Suprapubic skin (tissue), 4 donors: ENCODE measurements at regions not wholly inside any gene's neighbourhood (a gene's known extent, or its start where the extent isn't known, plus 50 kb on each side); places are given as distances from the start of the nearest gene placed in this dataset.

ENCODE experiments used
- DNase-seq, 2 donors: peaks; one replicate each; pipeline ENCODE4 v3.0.0-alpha.2; 2019; ENCODE audit warnings: low spot score in 2 of 2
- H3K27ac ChIP-seq: fragments of 200-600 bp; sonication (generic); one replicate; pipeline ENCODE4 v1.5.1; 2019
- H3K27me3 ChIP-seq: fragments of 200-600 bp; sonication (generic); one replicate; pipeline ENCODE4 v1.5.1; 2019
- H3K36me3 ChIP-seq: fragments of 200-600 bp; sonication (generic); one replicate; pipeline ENCODE4 v1.5.1; 2019
- H3K4me1 ChIP-seq: fragments of 200-600 bp; sonication (generic); one replicate; pipeline ENCODE4 v1.5.1; 2019
- H3K4me3 ChIP-seq: fragments of 200-600 bp; sonication (generic); one replicate; pipeline ENCODE4 v1.5.1; 2019; ENCODE audit warnings: mild to moderate bottlenecking
- H3K9me3 ChIP-seq: fragments of 200-600 bp; sonication (generic); one replicate; pipeline ENCODE4 v1.5.1; 2019
- CTCF ChIP-seq, 2 donors: fragments of 200-600 bp in 1 of 2; fragments of 450-650 bp in 1 of 2; sonication (generic) in 1 of 2; IDR thresholded peaks; one replicate each; pipeline ENCODE4 v1.5.1; 2016 to 2019; ENCODE audit warnings: antibody characterized with exemption in 2 of 2, mild to moderate bottlenecking in 1 of 2, moderate library complexity in 1 of 2
- EP300 ChIP-seq: sonication (generic); formaldehyde crosslinking; IDR thresholded peaks from one replicate; pipeline ENCODE4 v1.6.1; 2017; ENCODE audit warnings: antibody characterized with exemption
- POLR2A ChIP-seq, 2 donors: fragments of 450-650 bp; IDR thresholded peaks; one replicate each; pipeline ENCODE4 v1.6.1; 2017; ENCODE audit warnings: antibody characterized with exemption in 2 of 2, mild to moderate bottlenecking in 2 of 2, moderate library complexity in 2 of 2
- POLR2AphosphoS5 ChIP-seq, 3 donors: sonication (generic); formaldehyde crosslinking; IDR thresholded peaks; one replicate each; pipeline ENCODE4 v1.6.1; 2017; ENCODE audit warnings: antibody characterized with exemption in 3 of 3
- WGBS: methylation state at CpG from one replicate; pipeline ENCODE4 v1.1.5; 2018; 5-methylcytosine and 5-hydroxymethylcytosine counted together

GRCh38 chr11:15579287-15580001, 464.7 kb downstream of the INSC start:
- Histone ChIP-seq H3K36me3 (no peaks in the 10 kb centered on the region), H3K27ac (no peak overlapping the region), H3K4me3 (no peak overlapping the region), H3K4me1 (no peaks in the 10 kb centered on the region), H3K9me3 (no peaks in the 10 kb centered on the region), H3K27me3 (no peaks in the 10 kb centered on the region)
- TF ChIP-seq POLR2AphosphoS5 (IDR thresholded peaks at IDR 0.05), result no peak
- TF ChIP-seq EP300, result no peak
- TF ChIP-seq CTCF (IDR thresholded peaks at IDR 0.05), result no peak
- no peak for TF ChIP-seq POLR2A (IDR thresholded peaks at IDR 0.05)
- WGBS, result 90% methylated on average over 12 of the region's 12 CpGs
- no peak for DNase-seq

GRCh38 chr11:15580056-15580774, 465.5 kb downstream of the INSC start:
- Histone ChIP-seq H3K4me3 (no peak overlapping the region), H3K4me1 (no peaks in the 10 kb centered on the region), H3K27me3 (no peaks in the 10 kb centered on the region), H3K27ac (no peak overlapping the region), H3K36me3 (no peaks in the 10 kb centered on the region), H3K9me3 (no peaks in the 10 kb centered on the region)
- TF ChIP-seq EP300, result no peak
- TF ChIP-seq POLR2A (IDR thresholded peaks at IDR 0.05), result no peak
- TF ChIP-seq POLR2AphosphoS5 (IDR thresholded peaks at IDR 0.05), result no peak
- TF ChIP-seq CTCF (IDR thresholded peaks at IDR 0.05), result no peak
- WGBS, result 92% methylated on average over 1 of the region's 1 CpG
- DNase-seq, result no peak

GRCh38 chr11:15580775-15581095, 466.0 kb downstream of the INSC start:
- WGBS, result 85% methylated on average over 3 of the region's 3 CpGs
- TF ChIP-seq POLR2AphosphoS5 (IDR thresholded peaks at IDR 0.05) (no peak), POLR2A (IDR thresholded peaks at IDR 0.05) (no peak)
- Histone ChIP-seq H3K27ac (no peak overlapping the region), H3K4me1 (no peaks in the 10 kb centered on the region), H3K36me3 (no peaks in the 10 kb centered on the region), H3K9me3 (no peaks in the 10 kb centered on the region), H3K27me3 (no peaks in the 10 kb centered on the region), H3K4me3 (no peak overlapping the region)
- no peak for DNase-seq

- H3K4me3 ChIP-seq, result no peak overlapping the region
- 95% methylated on average over 5 of the region's 5 CpGs for WGBS
- H3K4me1 ChIP-seq, result no peaks in the 10 kb centered on the region
- H3K36me3 ChIP-seq, result no peaks in the 10 kb centered on the region
- TF ChIP-seq POLR2A (IDR thresholded peaks at IDR 0.05), result no peak
- TF ChIP-seq POLR2AphosphoS5 (IDR thresholded peaks at IDR 0.05), result no peak
- no peak for TF ChIP-seq CTCF (IDR thresholded peaks at IDR 0.05)
- no peak for TF ChIP-seq EP300
- no peaks in the 10 kb centered on the region for H3K9me3 ChIP-seq
- H3K27me3 ChIP-seq, result no peaks in the 10 kb centered on the region
- DNase-seq, result no peak
- H3K27ac ChIP-seq, result no peak overlapping the region
Measured at GRCh38 chr11:15584158-15584557, 469.4 kb downstream of the INSC start.

GRCh38 chr11:15585602-15586331, 471.0 kb downstream of the INSC start:
- no peaks in the 10 kb centered on the region for H3K27me3 ChIP-seq
- H3K27ac ChIP-seq, result no peak overlapping the region
- H3K4me1 ChIP-seq, result no peaks in the 10 kb centered on the region
- TF ChIP-seq EP300 (no peak), POLR2A (IDR thresholded peaks at IDR 0.05) (no peak), POLR2AphosphoS5 (IDR thresholded peaks at IDR 0.05) (no peak), CTCF (IDR thresholded peaks at IDR 0.05) (no peak)
- H3K4me3 ChIP-seq, result no peak overlapping the region
- H3K9me3 ChIP-seq, result no peaks in the 10 kb centered on the region
- 44% methylated on average over 4 of the region's 4 CpGs for WGBS
- no peaks in the 10 kb centered on the region for H3K36me3 ChIP-seq
- no peak for DNase-seq
